ENCODE measurements at regions not wholly inside any gene's neighbourhood (a gene's known extent, or its start where the extent isn't known, plus 50 kb on each side); places are given as distances from the start of the nearest gene placed in this dataset.

GRCh38 chrX:129233786-129234185, 289.5 kb downstream of the SMARCA1 start:
- no peak for TF ChIP-seq FOXP2 (optimal IDR thresholded peaks at IDR 0.05; ENCODE audit: control extremely low read depth, extremely low read length, insufficient read depth)
- TF ChIP-seq POLR2AphosphoS5 (IDR thresholded peaks at IDR 0.05; ENCODE audit: borderline replicate concordance, low read depth, low read length), result no peak
- TF ChIP-seq EZH2 (IDR thresholded peaks at IDR 0.05), result no peak
- Histone ChIP-seq H3K9me3 (ENCODE audit: low read depth, low read length) (no peaks in the 10 kb centered on the region), H3K27ac (no peak overlapping the region), H3K36me3 (ENCODE audit: insufficient read depth, low read length) (no peaks in the 10 kb centered on the region), H3K4me3 (no peak overlapping the region), H3K9ac (ENCODE audit: insufficient read length) (no peak overlapping the region)
- DNase-seq (ENCODE audit: low read depth, low spot score), result no peak

GRCh38 chrX:129230850-129231512, 292.3 kb downstream of the SMARCA1 start:
- Histone ChIP-seq H3K9ac (ENCODE audit: insufficient read length) (no peak overlapping the region), H3K9me3 (ENCODE audit: low read depth, low read length) (no peaks in the 10 kb centered on the region), H3K27ac (no peak overlapping the region), H3K36me3 (ENCODE audit: insufficient read depth, low read length) (no peaks in the 10 kb centered on the region), H3K4me3 (no peak overlapping the region)
- no peak for TF ChIP-seq FOXP2 (optimal IDR thresholded peaks at IDR 0.05; ENCODE audit: control extremely low read depth, extremely low read length, insufficient read depth)
- TF ChIP-seq POLR2AphosphoS5 (IDR thresholded peaks at IDR 0.05; ENCODE audit: borderline replicate concordance, low read depth, low read length), result no peak
- no peak for DNase-seq (ENCODE audit: low read depth, low spot score)

GRCh38 chrX:129230168-129230567, 293.1 kb downstream of the SMARCA1 start:
- TF ChIP-seq POLR2AphosphoS5 (IDR thresholded peaks at IDR 0.05; ENCODE audit: borderline replicate concordance, low read depth, low read length) (no peak), FOXP2 (optimal IDR thresholded peaks at IDR 0.05; ENCODE audit: control extremely low read depth, extremely low read length, insufficient read depth) (no peak), EZH2 (IDR thresholded peaks at IDR 0.05) (no peak)
- H3K9ac ChIP-seq (ENCODE audit: insufficient read length), result no peak overlapping the region
- no peak for DNase-seq (ENCODE audit: low read depth, low spot score)
- no peaks in the 10 kb centered on the region for H3K9me3 ChIP-seq (ENCODE audit: low read depth, low read length)
- H3K4me3 ChIP-seq, result no peak overlapping the region
- H3K27ac ChIP-seq, result no peak overlapping the region
- H3K36me3 ChIP-seq (ENCODE audit: insufficient read depth, low read length), result no peaks in the 10 kb centered on the region

GRCh38 chrX:129227366-129227765, 295.9 kb downstream of the SMARCA1 start:
- Histone ChIP-seq H3K9ac (ENCODE audit: insufficient read length) (no peak overlapping the region), H3K9me3 (ENCODE audit: low read depth, low read length) (no peaks in the 10 kb centered on the region), H3K36me3 (ENCODE audit: insufficient read depth, low read length) (no peaks in the 10 kb centered on the region), H3K27ac (no peak overlapping the region), H3K4me3 (no peak overlapping the region)
- DNase-seq (ENCODE audit: low read depth, low spot score), result no peak
- TF ChIP-seq FOXP2 (optimal IDR thresholded peaks at IDR 0.05; ENCODE audit: control extremely low read depth, extremely low read length, insufficient read depth) (no peak), POLR2AphosphoS5 (IDR thresholded peaks at IDR 0.05; ENCODE audit: borderline replicate concordance, low read depth, low read length) (no peak), EZH2 (IDR thresholded peaks at IDR 0.05) (no peak)

- Histone ChIP-seq H3K9ac (ENCODE audit: insufficient read length) (no peak overlapping the region), H3K4me3 (no peak overlapping the region), H3K36me3 (ENCODE audit: insufficient read depth, low read length) (no peaks in the 10 kb centered on the region), H3K27ac (no peak overlapping the region), H3K9me3 (ENCODE audit: low read depth, low read length) (no peaks in the 10 kb centered on the region)
- DNase-seq (ENCODE audit: low read depth, low spot score), result no peak
- TF ChIP-seq POLR2AphosphoS5 (IDR thresholded peaks at IDR 0.05; ENCODE audit: borderline replicate concordance, low read depth, low read length) (no peak), EZH2 (IDR thresholded peaks at IDR 0.05) (no peak), FOXP2 (optimal IDR thresholded peaks at IDR 0.05; ENCODE audit: control extremely low read depth, extremely low read length, insufficient read depth) (no peak)
These were observed 329.9 kb downstream of the SMARCA1 start for GRCh38 chrX:129193357-129193756.

GRCh38 chrX:129188231-129188630, 335.1 kb downstream of the SMARCA1 start:
- Histone ChIP-seq H3K9ac (ENCODE audit: insufficient read length) (no peak overlapping the region), H3K9me3 (ENCODE audit: low read depth, low read length) (no peaks in the 10 kb centered on the region)
- no peak for DNase-seq (ENCODE audit: low read depth, low spot score)

GRCh38 chrX:129176710-129177109, 346.6 kb downstream of the SMARCA1 start:
- Histone ChIP-seq H3K4me3 (no peak overlapping the region), H3K27ac (no peak overlapping the region), H3K9ac (ENCODE audit: insufficient read length) (no peak overlapping the region), H3K36me3 (ENCODE audit: insufficient read depth, low read length) (no peaks in the 10 kb centered on the region), H3K9me3 (ENCODE audit: low read depth, low read length) (no peaks in the 10 kb centered on the region)
- DNase-seq (ENCODE audit: low read depth, low spot score), result no peak
- no peak for TF ChIP-seq POLR2AphosphoS5 (IDR thresholded peaks at IDR 0.05; ENCODE audit: borderline replicate concordance, low read depth, low read length)
- TF ChIP-seq EZH2 (IDR thresholded peaks at IDR 0.05), result no peak
- TF ChIP-seq FOXP2 (optimal IDR thresholded peaks at IDR 0.05; ENCODE audit: control extremely low read depth, extremely low read length, insufficient read depth), result no peak

More at GRCh38 chrX:129188231-129188630, 335.1 kb downstream of the SMARCA1 start:
- Histone ChIP-seq H3K4me3 (no peak overlapping the region), H3K27ac (no peak overlapping the region), H3K36me3 (ENCODE audit: insufficient read depth, low read length) (no peaks in the 10 kb centered on the region)
- no peak for TF ChIP-seq FOXP2 (optimal IDR thresholded peaks at IDR 0.05; ENCODE audit: control extremely low read depth, extremely low read length, insufficient read depth)
- no peak for TF ChIP-seq EZH2 (IDR thresholded peaks at IDR 0.05)
- TF ChIP-seq POLR2AphosphoS5 (IDR thresholded peaks at IDR 0.05; ENCODE audit: borderline replicate concordance, low read depth, low read length), result no peak

GRCh38 chrX:129161108-129161507, 362.2 kb downstream of the SMARCA1 start:
- H3K36me3 ChIP-seq (ENCODE audit: insufficient read depth, low read length), result no peaks in the 10 kb centered on the region
- no peak for DNase-seq (ENCODE audit: low read depth, low spot score)
- no peaks in the 10 kb centered on the region for H3K9me3 ChIP-seq (ENCODE audit: low read depth, low read length)
- H3K4me3 ChIP-seq, result no peak overlapping the region
- H3K27ac ChIP-seq, result no peak overlapping the region
- no peak overlapping the region for H3K9ac ChIP-seq (ENCODE audit: insufficient read length)
- TF ChIP-seq EZH2 (IDR thresholded peaks at IDR 0.05) (no peak), POLR2AphosphoS5 (IDR thresholded peaks at IDR 0.05; ENCODE audit: borderline replicate concordance, low read depth, low read length) (no peak), FOXP2 (optimal IDR thresholded peaks at IDR 0.05; ENCODE audit: control extremely low read depth, extremely low read length, insufficient read depth) (no peak)

GRCh38 chrX:129158505-129158904, 364.8 kb downstream of the SMARCA1 start:
- TF ChIP-seq EZH2 (IDR thresholded peaks at IDR 0.05) (no peak), POLR2AphosphoS5 (IDR thresholded peaks at IDR 0.05; ENCODE audit: borderline replicate concordance, low read depth, low read length) (no peak), FOXP2 (optimal IDR thresholded peaks at IDR 0.05; ENCODE audit: control extremely low read depth, extremely low read length, insufficient read depth) (no peak)
- H3K36me3 ChIP-seq (ENCODE audit: insufficient read depth, low read length), result no peaks in the 10 kb centered on the region
- DNase-seq (ENCODE audit: low read depth, low spot score), result no peak

More at GRCh38 chrX:129158505-129158904, 364.8 kb downstream of the SMARCA1 start:
- Histone ChIP-seq H3K27ac (no peak overlapping the region), H3K9me3 (ENCODE audit: low read depth, low read length) (no peaks in the 10 kb centered on the region), H3K4me3 (no peak overlapping the region), H3K9ac (ENCODE audit: insufficient read length) (no peak overlapping the region)

Data from SK-N-MC (cell line).